ENCODE measurements at regions not wholly inside any gene's neighbourhood (a gene's known extent, or its start where the extent isn't known, plus 50 kb on each side); places are given as distances from the start of the nearest gene placed in this dataset.
"Not testable (repeated sequence)": the region's sequence is repeated elsewhere in the genome, so short reads cannot be mapped to it uniquely, and the experiment has no call there.

- no peak overlapping the region for H3K4me3 Mint-ChIP-seq
- H3K9me3 Mint-ChIP-seq = no peaks in the 10 kb centered on the region
- H3K4me1 Mint-ChIP-seq = peaks cover 3% of the 10 kb centered on the region
- DNase-seq = no peak
- no peak overlapping the region for H3K27ac Mint-ChIP-seq
- H3K27me3 Mint-ChIP-seq = no peaks in the 10 kb centered on the region
- intact Hi-C loops (cut with micrococcal nuclease) = no loop called here
- no peaks in the 10 kb centered on the region for H3K36me3 Mint-ChIP-seq (ENCODE audit: low read depth)
Measured at GRCh38 chr9:31541721-31542281, 842.6 kb upstream of the ACO1 start.

DNA sequence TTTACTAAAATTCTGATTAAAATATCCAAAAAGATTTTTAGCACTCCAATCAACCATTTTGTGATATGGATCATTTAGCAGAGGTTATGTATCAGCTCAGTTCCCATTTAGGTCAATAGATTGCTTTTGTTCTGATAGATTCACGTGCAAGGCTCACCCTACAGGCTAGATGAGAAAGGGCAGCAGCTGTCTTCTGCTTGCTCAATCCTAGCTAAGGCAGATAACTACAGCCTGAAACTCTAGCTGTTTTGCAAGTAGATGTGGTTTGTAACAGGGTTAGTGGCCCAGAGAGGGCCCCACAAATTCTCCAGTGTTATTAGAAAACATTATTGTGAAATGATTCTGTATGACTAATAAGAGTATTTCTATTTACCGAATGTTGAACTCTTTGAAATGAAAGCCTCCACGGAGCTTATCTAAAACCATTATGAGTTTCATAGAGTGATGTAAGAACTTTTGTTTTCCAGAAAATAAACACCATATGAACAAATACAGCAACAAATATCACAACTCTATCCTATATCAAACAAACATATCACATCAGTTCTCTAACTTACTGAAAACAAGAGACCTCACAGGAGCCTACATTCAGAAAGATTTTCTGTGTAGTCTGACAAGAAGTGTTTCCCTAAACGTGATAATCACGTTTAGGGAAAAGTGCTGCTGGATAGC is 841.9 kb upstream of the ACO1 start:
- H3K9me3 Mint-ChIP-seq = no peaks in the 10 kb centered on the region
- DNase-seq = peak; percentile 63
- no peak overlapping the region for H3K4me3 Mint-ChIP-seq
- no peaks in the 10 kb centered on the region for H3K27me3 Mint-ChIP-seq
- intact Hi-C loops (cut with micrococcal nuclease) = no loop called here
- no peak overlapping the region for H3K27ac Mint-ChIP-seq
- H3K4me1 Mint-ChIP-seq = peaks cover 3% of the 10 kb centered on the region
- H3K36me3 Mint-ChIP-seq (ENCODE audit: low read depth) = no peaks in the 10 kb centered on the region

GRCh38 chr9:31554941-31555340 is 829.5 kb upstream of the ACO1 start:
- Mint-ChIP-seq H3K4me1 (no peaks in the 10 kb centered on the region), H3K27me3 (no peaks in the 10 kb centered on the region), H3K4me3 (no peak overlapping the region), H3K36me3 (ENCODE audit: low read depth) (no peaks in the 10 kb centered on the region), H3K9me3 (peaks cover 3% of the 10 kb centered on the region), H3K27ac (no peak overlapping the region)
- no peak for DNase-seq
- intact Hi-C loops (cut with micrococcal nuclease) = no loop called here

- Mint-ChIP-seq H3K27me3 (no peaks in the 10 kb centered on the region), H3K4me1 (no peaks in the 10 kb centered on the region), H3K4me3 (no peak overlapping the region), H3K36me3 (ENCODE audit: low read depth) (no peaks in the 10 kb centered on the region), H3K27ac (no peak overlapping the region), H3K9me3 (peaks cover 3% of the 10 kb centered on the region)
- intact Hi-C loops (cut with micrococcal nuclease) = no loop called here
- no peak for DNase-seq
Measured at GRCh38 chr9:31556667-31557463, 827.6 kb upstream of the ACO1 start.

- H3K9me3 Mint-ChIP-seq; intact Hi-C loops (cut with micrococcal nuclease); H3K4me3 Mint-ChIP-seq; DNase-seq; H3K36me3 Mint-ChIP-seq (ENCODE audit: low read depth); H3K27me3 Mint-ChIP-seq; H3K27ac Mint-ChIP-seq; H3K4me1 Mint-ChIP-seq: not testable (repeated sequence)
Measured at GRCh38 chr9:31572190-31572589, 812.3 kb upstream of the ACO1 start.

GRCh38 chr9:31573561-31573960 is 810.9 kb upstream of the ACO1 start:
- Mint-ChIP-seq H3K27ac (no peak overlapping the region), H3K4me3 (no peak overlapping the region), H3K27me3 (no peaks in the 10 kb centered on the region), H3K9me3 (peaks cover 4% of the 10 kb centered on the region), H3K4me1 (no peaks in the 10 kb centered on the region), H3K36me3 (ENCODE audit: low read depth) (no peaks in the 10 kb centered on the region)
- intact Hi-C loops (cut with micrococcal nuclease) = no loop called here
- DNase-seq = no peak

DNA sequence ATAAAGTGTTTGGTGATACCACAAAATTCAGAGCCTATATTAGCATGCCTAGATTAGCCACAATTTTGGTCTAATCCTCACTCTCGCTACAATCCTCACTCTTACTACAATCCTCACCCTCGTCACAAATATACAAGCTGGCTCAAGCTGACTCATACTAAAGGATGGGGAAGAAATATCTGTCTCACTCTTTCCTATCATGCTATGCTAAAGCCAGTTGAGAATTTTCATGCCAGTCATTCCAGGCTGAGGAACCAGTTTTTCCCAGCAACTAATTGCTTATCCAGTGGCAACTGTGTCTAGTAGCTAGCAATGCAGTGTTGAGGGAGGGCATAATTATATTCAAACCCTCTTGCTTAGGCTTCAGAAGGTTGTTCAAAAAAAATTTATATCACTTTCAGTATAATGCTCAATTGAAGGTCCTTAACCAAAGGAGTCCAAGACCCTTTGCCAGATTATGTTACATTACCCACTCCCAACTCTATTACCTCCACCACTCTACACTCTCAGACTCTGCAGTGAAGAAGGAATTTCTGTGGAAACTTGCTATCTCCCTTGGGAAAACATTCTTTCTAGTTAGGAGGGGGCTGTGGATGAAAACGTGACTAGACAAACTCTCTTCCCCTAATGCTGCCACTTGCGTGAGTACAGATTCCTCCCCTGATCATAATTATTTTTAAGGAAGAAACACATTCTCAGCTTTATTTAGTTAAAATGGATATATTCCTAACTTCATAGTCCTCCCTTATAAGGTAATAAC is 810.3 kb upstream of the ACO1 start:
- H3K27me3 Mint-ChIP-seq = no peaks in the 10 kb centered on the region
- DNase-seq = no peak
- H3K36me3 Mint-ChIP-seq (ENCODE audit: low read depth) = no peaks in the 10 kb centered on the region
- no peak overlapping the region for H3K4me3 Mint-ChIP-seq
- intact Hi-C loops (cut with micrococcal nuclease) = no loop called here
- H3K4me1 Mint-ChIP-seq = no peaks in the 10 kb centered on the region
- peaks cover 4% of the 10 kb centered on the region for H3K9me3 Mint-ChIP-seq
- H3K27ac Mint-ChIP-seq = no peak overlapping the region

GRCh38 chr9:31582071-31582470 is 802.4 kb upstream of the ACO1 start:
- Mint-ChIP-seq H3K27ac (no peak overlapping the region), H3K36me3 (ENCODE audit: low read depth) (no peaks in the 10 kb centered on the region), H3K4me3 (no peak overlapping the region), H3K27me3 (no peaks in the 10 kb centered on the region), H3K9me3 (no peaks in the 10 kb centered on the region), H3K4me1 (no peaks in the 10 kb centered on the region)
- no peak for DNase-seq
- intact Hi-C loops (cut with micrococcal nuclease) = no loop called here

- H3K27me3 Mint-ChIP-seq = no peaks in the 10 kb centered on the region
- H3K36me3 Mint-ChIP-seq (ENCODE audit: low read depth) = no peaks in the 10 kb centered on the region
- no peaks in the 10 kb centered on the region for H3K4me1 Mint-ChIP-seq
- no peak overlapping the region for H3K4me3 Mint-ChIP-seq
- no peak for DNase-seq
- intact Hi-C loops (cut with micrococcal nuclease) = no loop called here
- no peak overlapping the region for H3K27ac Mint-ChIP-seq
- H3K9me3 Mint-ChIP-seq = no peaks in the 10 kb centered on the region
Measured at GRCh38 chr9:31582561-31582960, 801.9 kb upstream of the ACO1 start.

DNA sequence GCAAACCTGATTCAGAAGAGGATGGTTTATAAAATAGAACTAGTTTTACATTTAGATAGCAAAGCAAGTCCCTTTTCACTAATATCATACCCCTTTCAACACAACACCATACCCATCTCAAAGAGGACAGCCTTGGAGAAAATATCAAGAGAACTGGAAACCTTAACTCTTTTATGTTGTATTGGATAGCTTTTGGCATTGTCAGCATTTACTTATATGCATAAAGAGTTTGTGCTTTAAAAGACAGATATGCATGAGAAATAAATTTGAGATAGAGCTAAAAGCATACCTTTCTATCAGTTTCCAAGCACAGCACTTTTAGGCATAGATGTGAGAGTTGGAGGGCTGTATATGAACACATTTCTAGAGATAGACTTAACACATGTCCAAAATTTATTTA is 799.3 kb upstream of the ACO1 start:
- Mint-ChIP-seq H3K27ac (no peak overlapping the region), H3K27me3 (no peaks in the 10 kb centered on the region), H3K36me3 (ENCODE audit: low read depth) (no peaks in the 10 kb centered on the region), H3K4me3 (no peak overlapping the region), H3K9me3 (no peaks in the 10 kb centered on the region), H3K4me1 (no peaks in the 10 kb centered on the region)
- intact Hi-C loops (cut with micrococcal nuclease) = no loop called here
- no peak for DNase-seq

DNA sequence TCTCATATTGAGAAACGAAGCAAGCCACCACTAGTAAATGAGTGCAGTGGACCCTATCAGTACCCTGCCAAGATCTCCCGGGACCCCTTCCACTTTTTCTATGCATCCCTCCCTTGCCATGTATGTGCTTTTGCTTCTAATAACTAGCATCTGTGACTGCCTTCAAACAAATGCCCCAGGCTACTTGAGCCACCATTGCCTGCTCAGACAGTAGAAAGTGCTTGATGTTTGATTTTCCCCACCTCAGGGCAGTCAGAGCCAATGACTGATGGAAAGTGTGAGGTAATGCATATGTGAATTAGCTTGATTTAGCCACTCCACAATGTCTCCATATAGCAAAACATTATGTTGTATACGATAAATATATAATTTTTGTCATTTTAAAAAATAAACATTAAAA is 797.3 kb upstream of the ACO1 start:
- no peaks in the 10 kb centered on the region for H3K9me3 Mint-ChIP-seq
- H3K27me3 Mint-ChIP-seq = no peaks in the 10 kb centered on the region
- no peak overlapping the region for H3K27ac Mint-ChIP-seq
- DNase-seq = no peak
- intact Hi-C loops (cut with micrococcal nuclease) = no loop called here
- H3K4me1 Mint-ChIP-seq = no peaks in the 10 kb centered on the region
- no peaks in the 10 kb centered on the region for H3K36me3 Mint-ChIP-seq (ENCODE audit: low read depth)
- no peak overlapping the region for H3K4me3 Mint-ChIP-seq

DNA sequence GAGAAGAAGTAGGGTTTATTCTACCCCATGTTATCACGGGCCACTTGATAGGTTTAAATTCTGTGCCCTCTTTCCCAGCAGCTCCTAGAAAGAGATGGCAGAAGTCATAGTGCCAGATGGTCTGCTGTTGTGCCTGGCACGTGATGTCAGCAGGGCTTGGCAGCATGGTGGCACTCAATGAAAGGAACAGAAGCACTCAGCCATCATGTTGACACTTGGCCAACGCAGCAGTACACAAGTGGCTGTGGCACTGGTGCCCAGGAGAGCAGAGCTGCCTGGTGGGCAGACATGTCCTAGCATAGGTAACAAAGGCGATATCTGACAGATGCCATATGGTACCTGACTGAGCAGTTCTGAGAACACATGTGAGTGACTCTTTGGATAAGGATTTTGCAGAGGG is 796.4 kb upstream of the ACO1 start:
- Mint-ChIP-seq H3K27me3 (no peaks in the 10 kb centered on the region), H3K36me3 (ENCODE audit: low read depth) (no peaks in the 10 kb centered on the region), H3K4me3 (no peak overlapping the region), H3K4me1 (no peaks in the 10 kb centered on the region), H3K27ac (no peak overlapping the region), H3K9me3 (no peaks in the 10 kb centered on the region)
- DNase-seq = no peak
- intact Hi-C loops (cut with micrococcal nuclease) = no loop called here

DNA sequence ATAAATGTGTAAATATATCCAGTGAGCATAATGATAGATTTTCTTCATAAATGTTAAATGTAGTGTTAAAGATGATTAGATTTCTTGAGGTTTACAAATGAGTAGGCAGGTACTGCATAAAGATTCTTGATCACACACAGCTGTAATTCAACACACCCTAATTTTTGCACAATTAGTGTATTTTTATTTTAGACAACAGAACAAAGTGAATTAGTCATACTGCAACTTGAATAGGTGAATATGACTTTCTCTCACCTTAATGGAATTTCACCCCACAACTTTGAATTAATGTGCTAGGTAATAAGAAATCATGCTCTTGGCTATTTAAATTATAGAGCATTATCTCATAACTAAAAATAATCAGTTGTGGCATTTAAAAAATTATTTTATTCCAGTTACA is 795.7 kb upstream of the ACO1 start:
- Mint-ChIP-seq H3K36me3 (ENCODE audit: low read depth) (no peaks in the 10 kb centered on the region), H3K27ac (no peak overlapping the region), H3K4me1 (no peaks in the 10 kb centered on the region), H3K9me3 (no peaks in the 10 kb centered on the region), H3K27me3 (no peaks in the 10 kb centered on the region), H3K4me3 (no peak overlapping the region)
- DNase-seq = no peak
- intact Hi-C loops (cut with micrococcal nuclease) = no loop called here

- no peak overlapping the region for H3K4me3 Mint-ChIP-seq
- H3K27me3 Mint-ChIP-seq = no peaks in the 10 kb centered on the region
- no peaks in the 10 kb centered on the region for H3K36me3 Mint-ChIP-seq (ENCODE audit: low read depth)
- no peaks in the 10 kb centered on the region for H3K4me1 Mint-ChIP-seq
- no peak for DNase-seq
- no peak overlapping the region for H3K27ac Mint-ChIP-seq
- H3K9me3 Mint-ChIP-seq = no peaks in the 10 kb centered on the region
- intact Hi-C loops (cut with micrococcal nuclease) = no loop called here
Measured at GRCh38 chr9:31590091-31590490, 794.4 kb upstream of the ACO1 start.
